Type B pancreatic cell (in vitro differentiated cells): ENCODE measurements at regions not wholly inside any gene's neighbourhood (a gene's known extent, or its start where the extent isn't known, plus 50 kb on each side); places are given as distances from the start of the nearest gene placed in this dataset.

ENCODE experiments used
- DNase-seq: peaks from one replicate; pipeline ENCODE4 v3.0.0; 2021; ENCODE audit warnings: mixed read lengths; ENCODE audit not compliant: unreplicated experiment; ENCODE audit errors: extremely low spot score
- H3K27ac Mint-ChIP-seq: 2 replicates; pipeline ENCODE4 v1.8.0; 2021; ENCODE audit warnings: mild to moderate bottlenecking, mixed read lengths
- H3K27me3 Mint-ChIP-seq: 2 replicates; pipeline ENCODE4 v1.8.0; 2021; ENCODE audit warnings: mixed read lengths
- H3K36me3 Mint-ChIP-seq: 2 replicates; pipeline ENCODE4 v1.8.0; 2021; ENCODE audit warnings: mixed read lengths
- H3K4me1 Mint-ChIP-seq: one replicate; pipeline ENCODE4 v1.8.0; 2021; ENCODE audit warnings: mixed read lengths; ENCODE audit not compliant: unreplicated experiment
- H3K4me3 Mint-ChIP-seq: 2 replicates; pipeline ENCODE4 v1.8.0; 2021; ENCODE audit warnings: mild to moderate bottlenecking, mixed read lengths
- H3K9me3 Mint-ChIP-seq: 2 replicates; pipeline ENCODE4 v1.8.0; 2021; ENCODE audit warnings: mixed read lengths
- TF ChIP-seq, protein P1 (sequence below): fragments of 200-600 bp; sonication (generic); conservative IDR thresholded peaks from 2 replicates; pipeline ENCODE4 v1.5.0; 2021; ENCODE audit warnings: antibody characterized with exemption, mild to moderate bottlenecking

DNA sequence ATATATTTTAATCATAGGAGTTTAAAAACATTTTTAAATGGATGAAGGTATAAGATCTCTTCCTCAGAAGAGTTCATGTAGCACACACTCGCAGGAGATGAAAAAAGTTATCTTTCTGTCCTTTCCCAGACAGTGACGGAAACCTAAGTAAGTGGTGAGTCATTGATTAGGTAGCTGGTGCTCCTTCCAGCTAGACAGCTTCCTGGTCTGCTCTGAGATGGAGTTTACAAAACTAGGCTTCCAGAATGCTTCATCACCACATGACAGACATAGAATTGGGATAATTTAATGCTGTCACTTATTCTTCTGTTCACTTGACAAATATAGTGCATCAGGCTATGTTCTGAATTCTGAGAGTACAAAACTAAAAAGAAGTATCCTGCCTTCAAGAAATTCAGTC, 2393.0 kb upstream of the C9orf72 start:
- no peak for DNase-seq
- H3K27me3 Mint-ChIP-seq: no peaks in the 10 kb centered on the region
- TF ChIP-seq, protein P1, sequence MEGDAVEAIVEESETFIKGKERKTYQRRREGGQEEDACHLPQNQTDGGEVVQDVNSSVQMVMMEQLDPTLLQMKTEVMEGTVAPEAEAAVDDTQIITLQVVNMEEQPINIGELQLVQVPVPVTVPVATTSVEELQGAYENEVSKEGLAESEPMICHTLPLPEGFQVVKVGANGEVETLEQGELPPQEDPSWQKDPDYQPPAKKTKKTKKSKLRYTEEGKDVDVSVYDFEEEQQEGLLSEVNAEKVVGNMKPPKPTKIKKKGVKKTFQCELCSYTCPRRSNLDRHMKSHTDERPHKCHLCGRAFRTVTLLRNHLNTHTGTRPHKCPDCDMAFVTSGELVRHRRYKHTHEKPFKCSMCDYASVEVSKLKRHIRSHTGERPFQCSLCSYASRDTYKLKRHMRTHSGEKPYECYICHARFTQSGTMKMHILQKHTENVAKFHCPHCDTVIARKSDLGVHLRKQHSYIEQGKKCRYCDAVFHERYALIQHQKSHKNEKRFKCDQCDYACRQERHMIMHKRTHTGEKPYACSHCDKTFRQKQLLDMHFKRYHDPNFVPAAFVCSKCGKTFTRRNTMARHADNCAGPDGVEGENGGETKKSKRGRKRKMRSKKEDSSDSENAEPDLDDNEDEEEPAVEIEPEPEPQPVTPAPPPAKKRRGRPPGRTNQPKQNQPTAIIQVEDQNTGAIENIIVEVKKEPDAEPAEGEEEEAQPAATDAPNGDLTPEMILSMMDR: no peak
- H3K9me3 Mint-ChIP-seq: no peaks in the 10 kb centered on the region
- H3K27ac Mint-ChIP-seq: no peak overlapping the region
- no peak overlapping the region for H3K4me3 Mint-ChIP-seq
- no peaks in the 10 kb centered on the region for H3K4me1 Mint-ChIP-seq
- no peaks in the 10 kb centered on the region for H3K36me3 Mint-ChIP-seq

DNA sequence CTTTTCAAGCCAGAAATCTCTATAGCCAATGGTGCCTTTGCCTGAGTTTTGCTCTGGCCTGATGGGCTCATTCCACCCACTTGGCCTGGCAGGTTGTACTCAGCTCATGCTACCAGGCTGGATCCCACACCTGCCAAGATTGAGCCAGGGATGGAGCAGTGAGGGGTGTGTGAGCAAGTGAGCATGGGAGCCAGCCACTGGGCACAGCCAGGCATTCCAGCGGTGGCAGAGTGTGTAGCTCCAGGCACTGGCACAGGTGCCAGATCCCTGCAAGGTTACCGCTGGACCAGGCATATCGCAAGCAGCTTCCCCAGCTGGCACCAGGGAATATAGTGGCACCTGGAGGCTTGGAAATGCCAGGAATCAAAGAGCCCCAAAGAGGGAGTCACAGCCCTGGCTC, 2395.6 kb upstream of the C9orf72 start:
- Mint-ChIP-seq H3K4me3 (no peak overlapping the region), H3K36me3 (no peaks in the 10 kb centered on the region), H3K27ac (no peak overlapping the region), H3K27me3 (no peaks in the 10 kb centered on the region), H3K9me3 (no peaks in the 10 kb centered on the region), H3K4me1 (no peaks in the 10 kb centered on the region)
- TF ChIP-seq, protein P1: no peak
- no peak for DNase-seq

DNA sequence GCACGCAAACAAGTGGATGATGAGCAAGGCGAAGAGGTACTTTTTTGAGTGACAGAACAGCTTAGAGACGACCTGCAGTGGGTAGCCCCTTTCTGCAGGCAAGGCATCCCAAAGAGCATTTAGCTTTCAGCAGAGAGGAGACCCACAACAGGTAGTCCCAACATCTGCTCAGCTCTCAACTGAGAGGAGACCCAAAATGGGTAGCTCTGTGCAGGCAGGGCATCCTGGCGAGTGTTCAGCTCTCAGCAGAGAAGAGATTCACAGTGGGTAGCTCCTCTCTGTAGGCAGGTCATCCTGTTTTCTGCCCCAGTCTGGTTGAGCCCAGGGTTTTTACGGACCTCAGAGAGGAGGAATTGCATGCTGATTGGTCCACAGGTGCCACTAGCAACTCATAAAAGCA, 2396.1 kb upstream of the C9orf72 start:
- H3K36me3 Mint-ChIP-seq: no peaks in the 10 kb centered on the region
- no peak overlapping the region for H3K4me3 Mint-ChIP-seq
- H3K9me3 Mint-ChIP-seq: no peaks in the 10 kb centered on the region
- H3K27ac Mint-ChIP-seq: no peak overlapping the region
- DNase-seq: no peak
- TF ChIP-seq, protein P1: no peak
- H3K4me1 Mint-ChIP-seq: no peaks in the 10 kb centered on the region
- no peaks in the 10 kb centered on the region for H3K27me3 Mint-ChIP-seq

DNA sequence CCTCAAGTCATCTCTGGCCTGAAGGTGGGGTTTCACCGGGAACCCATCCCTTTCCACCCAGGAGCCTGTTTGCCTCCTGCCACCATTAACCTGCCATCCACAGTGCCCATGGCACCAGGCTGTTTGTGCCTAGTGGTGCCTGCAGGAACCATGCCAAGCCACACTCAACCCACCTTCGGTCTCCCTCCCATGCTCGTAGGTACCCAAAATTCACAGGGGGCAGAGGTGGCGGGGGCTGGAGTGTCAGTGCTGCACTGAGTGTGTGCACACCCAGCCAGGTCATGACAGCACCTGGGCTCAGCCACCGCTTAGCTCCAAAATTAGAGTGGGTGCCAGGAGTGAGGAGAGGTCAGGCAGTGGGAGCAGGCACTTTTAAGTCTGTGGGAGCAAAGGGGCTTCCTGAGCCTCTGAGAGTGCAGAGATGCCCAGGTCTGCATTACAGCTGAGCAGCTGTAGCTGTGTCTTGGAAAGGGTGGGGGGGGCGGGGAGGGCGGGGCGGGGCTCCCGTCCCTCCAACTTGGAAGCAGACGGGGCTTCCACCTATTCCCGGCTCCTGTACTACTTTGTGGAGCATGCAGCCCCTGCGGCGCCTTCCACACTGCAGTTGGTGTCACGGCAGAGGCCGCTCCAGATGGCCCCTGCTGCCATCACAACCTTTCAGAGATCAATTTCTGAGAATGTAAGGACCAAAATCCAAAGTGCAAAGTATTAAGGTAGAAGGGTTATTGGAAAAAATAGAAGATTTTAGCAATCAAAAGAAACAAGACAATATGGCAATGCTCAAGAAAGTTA, 2396.8 kb upstream of the C9orf72 start:
- no peaks in the 10 kb centered on the region for H3K36me3 Mint-ChIP-seq
- H3K4me3 Mint-ChIP-seq: no peak overlapping the region
- no peak for DNase-seq
- TF ChIP-seq, protein P1: no peak
- H3K4me1 Mint-ChIP-seq: no peaks in the 10 kb centered on the region
- no peak overlapping the region for H3K27ac Mint-ChIP-seq
- no peaks in the 10 kb centered on the region for H3K9me3 Mint-ChIP-seq
- no peaks in the 10 kb centered on the region for H3K27me3 Mint-ChIP-seq

DNA sequence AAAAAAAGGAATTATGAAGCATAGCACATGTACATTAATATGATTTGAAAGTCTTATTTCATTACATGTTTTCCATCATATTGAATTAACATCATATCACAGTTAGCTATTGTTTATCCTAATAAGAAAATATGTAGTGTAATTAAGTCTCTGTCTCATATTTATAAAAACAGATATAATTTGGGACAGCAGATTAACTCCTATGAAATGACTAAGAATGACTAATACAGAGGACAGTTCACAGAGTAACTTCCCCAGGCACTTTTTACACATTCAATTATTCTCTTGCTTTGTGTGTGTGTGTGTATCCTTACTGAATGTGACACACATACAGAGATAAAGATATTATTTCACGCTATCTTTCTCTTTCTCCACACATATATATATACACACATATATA, 2400.9 kb upstream of the C9orf72 start:
- Mint-ChIP-seq H3K27ac (no peak overlapping the region), H3K4me3 (no peak overlapping the region), H3K27me3 (no peaks in the 10 kb centered on the region), H3K4me1 (no peaks in the 10 kb centered on the region), H3K36me3 (no peaks in the 10 kb centered on the region), H3K9me3 (no peaks in the 10 kb centered on the region)
- TF ChIP-seq, protein P1: no peak
- DNase-seq: no peak
